CD14-positive monocyte (primary cell): ENCODE measurements at regions not wholly inside any gene's neighbourhood (a gene's known extent, or its start where the extent isn't known, plus 50 kb on each side); places are given as distances from the start of the nearest gene placed in this dataset.

ENCODE experiments used
- DNase-seq, 3 donors: peaks; one replicate each; pipeline ENCODE4 v3.0.0-alpha.2; 2011 to 2022
- H2AFZ ChIP-seq: 2 replicates; pipeline ENCODE4 v1.6.0; 2012; ENCODE audit warnings: mild to moderate bottlenecking, low read depth, low read length, inconsistent platforms; ENCODE audit not compliant: insufficient read depth, poor library complexity, severe bottlenecking
- H3K27ac ChIP-seq, 2 donors: 1 replicate in 1 of 2; 2 replicates in 1 of 2; pipeline ENCODE4 v1.5.1; 2012 to 2013; ENCODE audit warnings: low read length in 2 of 2, control low read depth in 1 of 2, inconsistent platforms in 1 of 2, low read depth in 1 of 2, mild to moderate bottlenecking in 1 of 2
- H3K27me3 ChIP-seq, 2 donors: one replicate each; pipeline versions ENCODE4 v1.6.0 to v1.6.1; 2011 to 2013; ENCODE audit warnings: low read length in 2 of 2; ENCODE audit not compliant: control insufficient read depth in 2 of 2, insufficient read depth in 2 of 2
- H3K36me3 ChIP-seq, 2 donors: replicated peaks in 1 of 2; 1 replicate in 1 of 2; 2 replicates in 1 of 2; pipeline versions ENCODE4 v1.5.1 to v1.6.1; 2012 to 2013; ENCODE audit warnings: low read length in 2 of 2, control low read depth in 1 of 2, inconsistent platforms in 1 of 2, mild to moderate bottlenecking in 1 of 2; ENCODE audit not compliant: insufficient read depth in 2 of 2, control insufficient read depth in 1 of 2
- H3K4me1 ChIP-seq, 2 donors: 1 replicate in 1 of 2; 2 replicates in 1 of 2; pipeline versions ENCODE4 v1.5.1 to v1.6.1; 2012 to 2013; ENCODE audit warnings: low read length in 2 of 2, control low read depth in 1 of 2, inconsistent platforms in 1 of 2, mild to moderate bottlenecking in 1 of 2, moderate library complexity in 1 of 2; ENCODE audit not compliant: insufficient read depth in 2 of 2, control insufficient read depth in 1 of 2
- H3K4me2 ChIP-seq: replicated peaks from 2 replicates; pipeline ENCODE3; 2012; ENCODE audit warnings: low read length, moderate library complexity, mild to moderate bottlenecking; ENCODE audit not compliant: poor library complexity, severe bottlenecking; ENCODE audit errors: extremely low read depth
- H3K4me3 ChIP-seq, 3 experiments: fragments of 200-600 bp in 1 of 3; sonication (generic) in 1 of 3; replicated peaks in 1 of 3; 1 replicate in 2 of 3; 2 replicates in 1 of 3; pipeline ENCODE4 v1.5.1; 2011 to 2013; ENCODE audit warnings: low read length in 3 of 3, mild to moderate bottlenecking in 3 of 3, control low read depth in 2 of 3, low read depth in 2 of 3, inconsistent platforms in 1 of 3, moderate library complexity in 1 of 3
- H3K79me2 ChIP-seq: 2 replicates; pipeline ENCODE4 v1.6.0; 2012; ENCODE audit warnings: mild to moderate bottlenecking, control low read depth, inconsistent platforms, low read length, moderate library complexity; ENCODE audit not compliant: insufficient read depth
- H3K9ac ChIP-seq: 2 replicates; pipeline ENCODE4 v1.6.0; 2017; ENCODE audit warnings: low read length, mild to moderate bottlenecking; ENCODE audit not compliant: insufficient read depth, poor library complexity, severe bottlenecking
- H3K9me3 ChIP-seq, 2 donors: replicated peaks in 1 of 2; 1 replicate in 1 of 2; 2 replicates in 1 of 2; pipeline versions ENCODE4 v1.5.1 to v1.6.1; 2012 to 2013; ENCODE audit warnings: low read length in 2 of 2, control low read depth in 1 of 2; ENCODE audit not compliant: control insufficient read depth in 1 of 2, insufficient read depth in 1 of 2
- H4K20me1 ChIP-seq: 2 replicates; pipeline ENCODE4 v1.6.0; 2012; ENCODE audit warnings: mild to moderate bottlenecking, low read length, control low read depth, moderate library complexity; ENCODE audit not compliant: insufficient read depth
- H3K27ac Mint-ChIP-seq, 7 donors: one replicate each; pipeline ENCODE4 v1.8.0; 2020; ENCODE audit warnings: mild to moderate bottlenecking in 7 of 7, mixed read lengths in 7 of 7, moderate library complexity in 6 of 7, inconsistent platforms in 2 of 7
- H3K27me3 Mint-ChIP-seq, 3 donors: one replicate each; pipeline ENCODE4 v1.8.0; 2021 to 2022; ENCODE audit warnings: low read depth in 3 of 3, mild to moderate bottlenecking in 3 of 3, mixed read lengths in 3 of 3, moderate library complexity in 3 of 3, inconsistent platforms in 1 of 3
- H3K36me3 Mint-ChIP-seq, 2 donors: one replicate each; pipeline ENCODE4 v1.8.0; 2020; ENCODE audit warnings: mixed read lengths in 2 of 2, inconsistent platforms in 1 of 2, mild to moderate bottlenecking in 1 of 2
- H3K4me1 Mint-ChIP-seq: one replicate; pipeline ENCODE4 v1.8.0; 2020; ENCODE audit warnings: mild to moderate bottlenecking, mixed read lengths
- H3K4me3 Mint-ChIP-seq, 2 donors: one replicate each; pipeline ENCODE4 v1.8.0; 2020; ENCODE audit warnings: mild to moderate bottlenecking in 2 of 2, mixed read lengths in 2 of 2, moderate library complexity in 1 of 2
- H3K9me3 Mint-ChIP-seq, 7 donors: one replicate each; pipeline ENCODE4 v1.8.0; 2020 to 2022; ENCODE audit warnings: mixed read lengths in 7 of 7, mild to moderate bottlenecking in 6 of 7, moderate library complexity in 6 of 7, inconsistent platforms in 2 of 7
- WGBS: methylation state at CpG from one replicate; pipeline ENCODE4 v1.1.5; 2013; ENCODE audit warnings: missing lambda C conversion rate; ENCODE audit not compliant: insufficient coverage; 5-methylcytosine and 5-hydroxymethylcytosine counted together
- intact Hi-C, 2 donors: fragments of 100-400 bp; cut with micrococcal nuclease; formaldehyde crosslinking; loops; one replicate each; pipeline versions ENCODE4 v1.15.0 to v1.15.1; 2023
- TF ChIP-seq, protein P1 (sequence below): fragments of 200-600 bp; IDR thresholded peaks from one replicate; pipeline ENCODE4 v1.8.0; 2022; ENCODE audit warnings: antibody characterized with exemption, mild to moderate bottlenecking

- WGBS = 86% methylated on average over 1 of the region's 6 CpGs
- intact Hi-C loops = no loop called here
Measured at GRCh38 chr5:178785999-178786398, 55.5 kb upstream of the ZNF354A start.

GRCh38 chr5:178784391-178784790 is 53.9 kb upstream of the ZNF354A start:
- no peak for DNase-seq
- peaks cover 24% of the 10 kb centered on the region for H3K4me1 Mint-ChIP-seq
- no peak overlapping the region for H3K4me3 Mint-ChIP-seq
- H3K9ac ChIP-seq = no peak overlapping the region
- H3K36me3 Mint-ChIP-seq = no peaks in the 10 kb centered on the region
- H3K4me1 ChIP-seq = peaks cover 7 to 15% of the 10 kb centered on the region in 2 donors
- no peak overlapping the region for H3K27ac ChIP-seq
- intact Hi-C loops = no loop called here
- H3K79me2 ChIP-seq = no peaks in the 10 kb centered on the region
- no peaks in the 10 kb centered on the region for H4K20me1 ChIP-seq
- H3K27me3 ChIP-seq = no peaks in the 10 kb centered on the region
- no peaks in the 10 kb centered on the region for H3K9me3 ChIP-seq
- WGBS = 100% methylated on average over 1 of the region's 2 CpGs
- peaks cover 0 to 7% (median 0%) of the 10 kb centered on the region in 7 donors for H3K9me3 Mint-ChIP-seq
- no peak overlapping the region for H2AFZ ChIP-seq
- no peak overlapping the region for H3K27ac Mint-ChIP-seq
- TF ChIP-seq, protein P1, sequence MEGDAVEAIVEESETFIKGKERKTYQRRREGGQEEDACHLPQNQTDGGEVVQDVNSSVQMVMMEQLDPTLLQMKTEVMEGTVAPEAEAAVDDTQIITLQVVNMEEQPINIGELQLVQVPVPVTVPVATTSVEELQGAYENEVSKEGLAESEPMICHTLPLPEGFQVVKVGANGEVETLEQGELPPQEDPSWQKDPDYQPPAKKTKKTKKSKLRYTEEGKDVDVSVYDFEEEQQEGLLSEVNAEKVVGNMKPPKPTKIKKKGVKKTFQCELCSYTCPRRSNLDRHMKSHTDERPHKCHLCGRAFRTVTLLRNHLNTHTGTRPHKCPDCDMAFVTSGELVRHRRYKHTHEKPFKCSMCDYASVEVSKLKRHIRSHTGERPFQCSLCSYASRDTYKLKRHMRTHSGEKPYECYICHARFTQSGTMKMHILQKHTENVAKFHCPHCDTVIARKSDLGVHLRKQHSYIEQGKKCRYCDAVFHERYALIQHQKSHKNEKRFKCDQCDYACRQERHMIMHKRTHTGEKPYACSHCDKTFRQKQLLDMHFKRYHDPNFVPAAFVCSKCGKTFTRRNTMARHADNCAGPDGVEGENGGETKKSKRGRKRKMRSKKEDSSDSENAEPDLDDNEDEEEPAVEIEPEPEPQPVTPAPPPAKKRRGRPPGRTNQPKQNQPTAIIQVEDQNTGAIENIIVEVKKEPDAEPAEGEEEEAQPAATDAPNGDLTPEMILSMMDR = no peak
- no peak overlapping the region for H3K4me3 ChIP-seq
- peaks cover 3 to 16% (median 8%) of the 10 kb centered on the region in 3 donors for H3K27me3 Mint-ChIP-seq
- H3K4me2 ChIP-seq = no peak overlapping the region
- H3K36me3 ChIP-seq = no peaks in the 10 kb centered on the region

More at GRCh38 chr5:178785999-178786398, 55.5 kb upstream of the ZNF354A start:
- Histone ChIP-seq H3K4me1 (peaks cover 9 to 18% of the 10 kb centered on the region in 2 donors), H3K4me3 (no peak overlapping the region), H3K27ac (no peak overlapping the region), H3K36me3 (no peaks in the 10 kb centered on the region), H3K9me3 (no peaks in the 10 kb centered on the region), H3K27me3 (no peaks in the 10 kb centered on the region), H3K4me2 (no peak overlapping the region), H2AFZ (no peak overlapping the region), H4K20me1 (no peaks in the 10 kb centered on the region), H3K79me2 (no peaks in the 10 kb centered on the region), H3K9ac (no peak overlapping the region)
- peak in 1 of 3 donors; percentile 19 for DNase-seq
- Mint-ChIP-seq H3K27me3 (peaks cover 5 to 19% (median 8%) of the 10 kb centered on the region in 3 donors), H3K27ac (no peak overlapping the region), H3K9me3 (peaks cover 0 to 7% (median 1%) of the 10 kb centered on the region in 7 donors), H3K4me3 (no peak overlapping the region), H3K36me3 (no peaks in the 10 kb centered on the region), H3K4me1 (peaks cover 30% of the 10 kb centered on the region)
- TF ChIP-seq, protein P1 = no peak
